ENCODE measurements at regions not wholly inside any gene's neighbourhood (a gene's known extent, or its start where the extent isn't known, plus 50 kb on each side); places are given as distances from the start of the nearest gene placed in this dataset.
A peak's percentile ranks its signal among the peaks of the same experiment; 100 is the strongest.
"Not testable (repeated sequence)": the region's sequence is repeated elsewhere in the genome, so short reads cannot be mapped to it uniquely, and the experiment has no call there.

- DNase-seq (ENCODE audit: low spot score): no peak
These were observed 380.5 kb downstream of the DSEL start for GRCh38 chr18:67135981-67136380.

- no peak for DNase-seq (ENCODE audit: low spot score)
These were observed 381.6 kb downstream of the DSEL start for GRCh38 chr18:67134911-67135310.

- DNase-seq (ENCODE audit: low spot score): no peak
These were observed 382.9 kb downstream of the DSEL start for GRCh38 chr18:67133669-67134068.

- no peak for DNase-seq (ENCODE audit: low spot score)
These were observed 383.6 kb downstream of the DSEL start for GRCh38 chr18:67132919-67133318.

DNA sequence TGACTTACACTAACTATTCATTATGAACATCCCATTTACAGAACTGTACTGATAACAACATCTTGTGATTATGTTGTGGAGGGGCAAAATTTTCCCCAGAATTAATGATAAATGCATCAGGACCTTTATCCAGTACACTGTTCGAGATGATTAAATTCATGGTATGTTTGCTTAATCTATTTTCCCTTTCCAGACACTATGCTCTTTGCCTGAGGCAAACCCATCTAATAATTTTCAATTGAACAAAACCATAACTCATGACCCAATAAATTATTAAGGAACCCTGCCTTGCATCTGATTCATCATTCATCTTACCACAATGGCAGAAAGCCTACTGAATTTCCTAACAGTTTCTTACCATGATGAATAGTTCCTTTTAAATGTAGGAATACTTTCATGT lies 385.0 kb downstream of the DSEL start:
- DNase-seq (ENCODE audit: low spot score): no peak

DNA sequence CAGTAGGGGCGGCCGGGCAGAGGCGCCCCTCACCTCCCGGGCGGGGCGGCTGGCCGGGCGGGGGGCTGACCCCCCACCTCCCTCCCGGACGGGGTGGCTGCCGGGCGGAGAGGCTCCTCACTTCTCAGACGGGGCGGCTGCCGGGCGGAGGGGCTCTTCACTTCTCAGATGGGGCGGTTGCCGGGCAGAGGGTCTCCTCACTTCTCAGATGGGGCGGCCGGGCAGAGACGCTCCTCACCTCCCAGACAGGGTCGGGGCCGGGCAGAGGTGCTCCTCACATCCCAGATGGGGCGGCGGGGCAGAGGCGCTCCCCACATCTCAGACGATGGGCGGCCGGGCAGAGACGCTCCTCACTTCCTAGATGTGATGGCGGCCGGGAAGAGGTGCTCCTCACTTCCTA lies 389.8 kb downstream of the DSEL start:
- DNase-seq (ENCODE audit: low spot score): not testable (repeated sequence)

DNA sequence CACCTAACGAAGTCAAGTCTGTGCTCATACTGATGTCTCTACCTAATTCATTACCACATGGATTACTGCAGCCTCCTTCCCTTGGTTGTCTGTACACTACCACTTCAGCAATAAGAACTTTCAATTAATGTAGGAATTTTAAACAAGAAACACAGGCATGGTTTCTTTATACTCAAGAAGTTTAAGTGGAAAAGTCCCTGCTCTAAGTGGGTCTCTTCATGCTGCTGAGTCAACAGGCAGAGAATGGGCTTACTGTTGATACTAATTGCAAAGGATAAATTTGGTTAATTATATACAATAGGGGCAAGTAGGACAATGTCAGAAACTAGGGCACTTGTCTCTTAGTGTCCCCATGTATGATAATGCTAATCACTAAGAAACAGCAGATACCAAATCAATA lies 392.6 kb downstream of the DSEL start:
- no peak for DNase-seq (ENCODE audit: low spot score)

GRCh38 chr18:67117804-67118203 lies 398.7 kb downstream of the DSEL start:
- no peak for DNase-seq (ENCODE audit: low spot score)

DNA sequence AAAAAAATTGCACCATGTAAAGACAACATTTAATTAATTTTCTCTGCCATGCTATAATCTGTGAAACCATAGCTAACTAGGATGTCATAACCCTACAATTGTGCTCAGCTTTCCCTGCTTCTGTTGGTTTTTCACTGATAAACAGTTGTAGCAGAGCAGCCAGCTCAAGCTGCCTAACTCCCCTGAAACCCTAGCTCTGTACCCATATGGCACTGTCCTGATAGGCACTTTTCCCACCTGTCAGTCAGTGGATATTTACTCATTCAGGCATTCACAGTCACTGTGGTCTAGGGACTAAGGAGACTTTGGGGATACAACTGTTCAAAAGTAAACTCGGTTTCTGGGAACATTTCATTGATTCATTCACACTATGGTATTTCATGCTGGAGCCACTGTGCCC lies 407.0 kb downstream of the DSEL start:
- DNase-seq (ENCODE audit: low spot score): no peak

GRCh38 chr18:67108894-67109293 lies 407.6 kb downstream of the DSEL start:
- no peak for DNase-seq (ENCODE audit: low spot score)

DNA sequence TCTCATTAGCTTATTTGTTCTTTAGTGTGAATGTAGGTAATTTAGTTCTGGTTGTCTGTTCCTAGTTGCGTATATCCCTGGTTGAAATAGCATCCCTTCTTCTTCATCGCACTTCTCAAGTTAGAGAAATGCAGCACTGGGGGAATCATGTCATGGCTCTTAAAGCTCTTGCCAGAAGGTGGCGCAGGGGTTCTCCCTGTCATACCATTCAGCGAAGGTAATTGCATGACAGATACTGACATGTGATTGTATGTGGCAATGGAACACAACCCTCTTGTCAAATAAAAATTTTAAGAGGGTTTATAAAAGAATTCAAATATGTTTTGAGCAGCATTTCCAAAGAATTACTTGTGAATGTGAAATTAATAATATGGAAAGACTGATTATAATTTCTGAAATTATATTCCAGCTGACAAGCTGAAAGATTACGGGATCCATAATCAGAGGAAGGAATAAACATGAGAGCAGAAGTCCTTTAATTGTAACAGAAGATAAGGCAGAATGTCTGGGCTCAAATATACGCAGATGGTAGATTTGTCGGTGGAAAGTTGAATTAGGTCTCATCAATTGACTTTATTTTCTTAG lies 411.7 kb downstream of the DSEL start:
- peak; percentile 79 for DNase-seq (ENCODE audit: low spot score)

DNA sequence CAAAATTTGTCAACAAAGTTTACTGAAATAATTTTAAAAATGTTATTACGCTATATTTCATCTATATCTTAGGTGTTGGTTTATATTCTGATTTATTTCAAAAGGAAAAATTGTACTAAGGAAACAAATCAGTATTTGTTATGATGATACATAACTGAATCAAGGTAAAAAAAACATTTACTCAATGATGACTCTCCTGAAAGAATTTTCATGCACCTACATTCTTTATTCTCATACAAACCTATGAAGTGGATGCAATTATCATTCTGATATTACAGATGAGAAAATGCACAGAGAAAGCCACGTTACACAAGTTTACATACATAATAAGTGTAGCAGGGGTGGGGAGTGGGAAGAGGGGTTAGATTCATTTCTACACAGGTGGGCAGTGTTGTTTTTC lies 422.4 kb downstream of the DSEL start:
- no peak for DNase-seq (ENCODE audit: low spot score)

DNA sequence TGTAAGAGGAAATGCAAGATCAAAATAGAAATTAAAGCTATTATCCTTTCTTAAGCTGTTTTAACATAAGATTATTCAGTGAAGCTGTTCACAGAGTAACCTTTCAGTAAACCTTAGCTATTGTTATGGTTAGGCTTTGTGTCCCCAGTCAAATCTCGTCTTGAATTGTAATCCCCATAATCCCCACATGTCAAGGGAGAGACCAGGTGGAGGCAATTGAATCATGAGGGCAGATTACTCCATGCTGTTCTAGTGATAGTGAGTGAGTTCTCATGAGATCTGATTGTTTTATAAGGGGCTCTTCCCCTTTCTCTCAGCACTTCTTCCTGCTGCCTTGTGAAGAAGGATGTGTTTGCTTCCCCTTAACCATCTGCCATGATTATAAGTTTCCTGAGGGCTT lies 424.4 kb downstream of the DSEL start:
- no peak for DNase-seq (ENCODE audit: low spot score)

DNA sequence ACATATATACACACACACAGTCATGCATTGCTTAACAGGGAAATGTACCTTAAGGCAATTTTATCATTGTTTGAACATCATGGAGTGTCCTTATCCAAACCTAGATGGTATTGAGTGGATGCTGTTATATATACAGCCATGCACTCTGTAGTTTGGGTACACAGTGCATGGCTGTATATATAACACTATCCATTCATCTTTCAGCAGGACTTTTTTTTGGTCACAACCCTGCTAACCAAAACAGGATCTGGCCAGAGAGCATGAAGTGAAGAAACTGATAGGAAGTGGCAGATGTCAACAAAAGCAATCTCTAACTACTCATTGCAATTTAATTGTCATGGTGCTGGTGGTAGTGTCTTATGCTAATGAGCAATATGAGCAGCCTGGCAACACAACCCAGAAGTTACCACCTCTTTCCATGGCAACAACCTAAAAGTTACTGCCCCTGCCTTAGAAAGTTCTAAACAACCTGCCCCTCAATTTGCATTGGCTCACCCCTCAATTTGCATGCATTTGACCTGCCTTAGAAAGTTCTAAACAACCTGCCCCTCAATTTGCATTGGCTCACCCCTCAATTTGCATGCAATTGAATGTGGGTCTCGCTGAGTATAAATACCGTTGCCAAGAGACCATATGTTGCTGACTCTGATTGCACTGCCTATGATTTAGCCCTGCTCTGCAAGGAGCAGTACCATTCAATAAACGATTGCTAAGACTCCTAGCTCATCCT lies 434.9 kb downstream of the DSEL start:
- no peak for DNase-seq (ENCODE audit: low spot score)

DNA sequence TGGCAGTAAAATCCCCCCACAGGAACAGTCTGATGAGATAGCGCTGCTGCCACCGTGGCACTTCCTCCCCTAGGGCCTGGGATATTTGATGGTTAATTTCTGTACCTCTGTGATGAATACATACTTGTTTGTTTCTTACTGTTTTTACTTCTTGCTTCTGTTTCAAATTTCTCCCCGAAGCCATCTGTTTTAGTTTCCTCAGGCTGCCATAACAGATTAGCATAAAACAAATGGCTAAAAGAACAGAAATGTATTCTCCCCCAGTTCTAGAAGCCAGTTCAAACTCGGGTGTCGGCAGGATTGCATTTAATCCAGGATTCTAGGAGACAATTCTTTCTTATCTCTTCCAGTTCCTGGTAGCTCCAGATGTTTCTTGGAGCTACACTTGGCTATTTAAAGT lies 435.9 kb downstream of the DSEL start:
- no peak for DNase-seq (ENCODE audit: low spot score)

- DNase-seq (ENCODE audit: low spot score): no peak
These were observed 442.2 kb downstream of the DSEL start for GRCh38 chr18:67074309-67074708.

- no peak for DNase-seq (ENCODE audit: low spot score)
These were observed 443.7 kb downstream of the DSEL start for GRCh38 chr18:67072791-67073190.

DNA sequence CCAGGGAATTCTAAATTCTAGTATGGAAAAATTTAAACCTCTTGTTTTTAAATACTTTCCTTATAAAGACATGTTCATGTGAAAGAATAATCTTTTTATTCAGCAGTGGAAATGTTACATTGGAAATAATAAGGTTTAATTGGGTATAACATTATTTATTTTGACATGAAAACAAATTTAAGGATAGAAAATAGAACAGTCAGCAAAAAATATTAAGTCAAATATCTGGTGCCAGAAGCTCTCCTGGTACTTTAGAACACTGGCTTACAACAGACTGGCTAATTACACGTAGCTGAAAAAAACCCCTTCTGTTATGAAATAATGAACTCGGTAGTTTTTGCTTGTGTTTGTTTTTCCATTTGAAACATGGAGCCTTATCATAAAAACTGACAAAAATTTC lies 447.9 kb downstream of the DSEL start:
- no peak for DNase-seq (ENCODE audit: low spot score)

DNA sequence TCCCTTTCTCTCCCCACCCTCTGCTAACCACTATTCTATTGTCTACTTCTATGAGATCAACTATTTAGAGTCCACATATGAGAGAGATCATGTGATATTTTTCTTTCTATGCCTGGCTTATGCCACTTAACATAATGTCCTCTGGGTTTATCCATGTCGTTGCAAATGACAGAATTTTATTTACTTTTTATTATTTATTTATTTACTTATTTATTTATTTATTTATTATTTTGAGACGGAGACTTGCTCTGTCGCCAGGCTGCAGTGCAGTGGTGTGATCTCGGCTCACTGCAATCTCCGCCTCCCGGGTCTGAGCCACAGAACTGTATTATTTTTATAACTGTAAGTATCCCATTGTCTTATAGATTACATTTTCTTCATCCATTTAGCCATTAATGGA lies 443.4 kb upstream of the CDH19 start:
- DNase-seq (ENCODE audit: low spot score): no peak

GRCh38 chr18:67043276-67043675 lies 439.4 kb upstream of the CDH19 start:
- no peak for DNase-seq (ENCODE audit: low spot score)

GRCh38 chr18:67041334-67041733 lies 437.4 kb upstream of the CDH19 start:
- DNase-seq (ENCODE audit: low spot score): no peak

DNA sequence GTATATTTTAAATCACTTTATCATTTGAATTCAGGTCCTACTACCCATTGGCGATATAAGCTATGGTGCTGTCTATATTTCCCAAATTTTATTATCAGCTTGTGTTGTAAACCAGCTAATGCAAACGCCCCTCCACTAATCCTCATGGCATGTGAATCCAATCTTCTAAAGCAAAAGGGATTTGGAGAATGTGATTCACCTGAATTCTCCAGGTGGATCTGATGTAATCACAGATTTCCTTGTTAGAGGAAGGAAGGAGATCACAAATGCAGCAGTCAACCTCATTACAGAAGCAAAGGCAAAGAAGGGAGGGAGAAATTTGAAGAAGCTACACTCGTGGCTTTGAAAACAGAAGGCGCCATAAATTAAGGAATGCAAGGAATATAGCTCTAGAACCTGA lies 431.1 kb upstream of the CDH19 start:
- no peak for DNase-seq (ENCODE audit: low spot score)

- no peak for DNase-seq (ENCODE audit: low spot score)
These were observed 419.2 kb upstream of the CDH19 start for GRCh38 chr18:67023059-67023458.

DNA sequence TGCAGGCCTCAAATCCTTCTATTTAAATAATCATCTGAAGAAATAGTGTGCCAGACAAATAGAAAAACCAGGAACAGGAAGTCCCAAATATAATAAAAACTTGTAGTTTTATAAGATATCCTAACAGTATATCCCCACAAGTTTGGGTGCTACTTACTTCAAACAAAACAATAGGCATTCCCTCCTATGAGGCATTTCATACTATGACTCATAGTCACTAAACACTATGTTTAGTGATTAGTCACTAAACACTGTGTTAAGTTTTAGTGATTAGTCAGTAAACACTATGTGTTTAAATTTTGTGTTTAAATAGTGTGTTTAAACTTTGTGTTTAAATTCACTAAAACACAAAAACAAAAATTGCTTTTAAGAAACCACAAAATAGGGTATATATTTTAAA lies 407.0 kb upstream of the CDH19 start:
- no peak for DNase-seq (ENCODE audit: low spot score)

Measured in putamen (tissue), 1 donor.